ENCODE measurements at regions not wholly inside any gene's neighbourhood (a gene's known extent, or its start where the extent isn't known, plus 50 kb on each side); places are given as distances from the start of the nearest gene placed in this dataset.
A peak's percentile ranks its signal among the peaks of the same experiment; 100 is the strongest.

DNA sequence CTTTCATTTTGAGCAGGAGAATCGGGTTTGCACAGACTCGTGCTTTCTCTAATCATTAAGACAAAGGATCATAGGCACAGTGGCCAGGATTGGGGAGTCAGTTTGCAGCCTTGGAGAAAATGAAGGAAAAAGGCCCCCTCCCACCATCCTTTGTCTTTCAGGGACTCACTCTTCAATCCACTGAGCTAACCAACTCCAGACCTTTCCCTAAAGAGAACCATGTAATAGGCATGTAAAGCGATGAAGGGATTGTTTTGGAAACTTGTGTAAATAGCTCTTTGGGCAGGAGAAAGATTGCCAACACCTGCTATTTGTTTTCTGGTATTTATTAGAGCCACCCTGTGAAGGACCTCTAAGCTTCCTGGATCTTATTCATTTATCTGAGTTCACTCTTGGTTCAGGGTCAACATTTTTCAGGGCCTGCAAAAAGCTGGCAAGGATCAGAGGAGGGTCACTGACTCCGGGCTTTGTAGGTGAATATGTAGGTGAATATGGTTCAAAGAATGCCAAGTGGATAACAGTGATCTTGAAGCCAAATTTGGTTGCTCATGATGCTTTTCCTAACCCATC, 192.6 kb upstream of the FGGY start:
- TF ChIP-seq, protein P1, sequence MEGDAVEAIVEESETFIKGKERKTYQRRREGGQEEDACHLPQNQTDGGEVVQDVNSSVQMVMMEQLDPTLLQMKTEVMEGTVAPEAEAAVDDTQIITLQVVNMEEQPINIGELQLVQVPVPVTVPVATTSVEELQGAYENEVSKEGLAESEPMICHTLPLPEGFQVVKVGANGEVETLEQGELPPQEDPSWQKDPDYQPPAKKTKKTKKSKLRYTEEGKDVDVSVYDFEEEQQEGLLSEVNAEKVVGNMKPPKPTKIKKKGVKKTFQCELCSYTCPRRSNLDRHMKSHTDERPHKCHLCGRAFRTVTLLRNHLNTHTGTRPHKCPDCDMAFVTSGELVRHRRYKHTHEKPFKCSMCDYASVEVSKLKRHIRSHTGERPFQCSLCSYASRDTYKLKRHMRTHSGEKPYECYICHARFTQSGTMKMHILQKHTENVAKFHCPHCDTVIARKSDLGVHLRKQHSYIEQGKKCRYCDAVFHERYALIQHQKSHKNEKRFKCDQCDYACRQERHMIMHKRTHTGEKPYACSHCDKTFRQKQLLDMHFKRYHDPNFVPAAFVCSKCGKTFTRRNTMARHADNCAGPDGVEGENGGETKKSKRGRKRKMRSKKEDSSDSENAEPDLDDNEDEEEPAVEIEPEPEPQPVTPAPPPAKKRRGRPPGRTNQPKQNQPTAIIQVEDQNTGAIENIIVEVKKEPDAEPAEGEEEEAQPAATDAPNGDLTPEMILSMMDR (IDR thresholded peaks at IDR 0.05; ENCODE audit: low read depth, low read length): no peak
- no peak for DNase-seq (ENCODE audit: low read depth in 2 of 2)
- no peak overlapping the region for H3K4me3 ChIP-seq (replicated peaks in 1 of 2; ENCODE audit: low read depth in 2 of 2, low read length in 2 of 2)

DNA sequence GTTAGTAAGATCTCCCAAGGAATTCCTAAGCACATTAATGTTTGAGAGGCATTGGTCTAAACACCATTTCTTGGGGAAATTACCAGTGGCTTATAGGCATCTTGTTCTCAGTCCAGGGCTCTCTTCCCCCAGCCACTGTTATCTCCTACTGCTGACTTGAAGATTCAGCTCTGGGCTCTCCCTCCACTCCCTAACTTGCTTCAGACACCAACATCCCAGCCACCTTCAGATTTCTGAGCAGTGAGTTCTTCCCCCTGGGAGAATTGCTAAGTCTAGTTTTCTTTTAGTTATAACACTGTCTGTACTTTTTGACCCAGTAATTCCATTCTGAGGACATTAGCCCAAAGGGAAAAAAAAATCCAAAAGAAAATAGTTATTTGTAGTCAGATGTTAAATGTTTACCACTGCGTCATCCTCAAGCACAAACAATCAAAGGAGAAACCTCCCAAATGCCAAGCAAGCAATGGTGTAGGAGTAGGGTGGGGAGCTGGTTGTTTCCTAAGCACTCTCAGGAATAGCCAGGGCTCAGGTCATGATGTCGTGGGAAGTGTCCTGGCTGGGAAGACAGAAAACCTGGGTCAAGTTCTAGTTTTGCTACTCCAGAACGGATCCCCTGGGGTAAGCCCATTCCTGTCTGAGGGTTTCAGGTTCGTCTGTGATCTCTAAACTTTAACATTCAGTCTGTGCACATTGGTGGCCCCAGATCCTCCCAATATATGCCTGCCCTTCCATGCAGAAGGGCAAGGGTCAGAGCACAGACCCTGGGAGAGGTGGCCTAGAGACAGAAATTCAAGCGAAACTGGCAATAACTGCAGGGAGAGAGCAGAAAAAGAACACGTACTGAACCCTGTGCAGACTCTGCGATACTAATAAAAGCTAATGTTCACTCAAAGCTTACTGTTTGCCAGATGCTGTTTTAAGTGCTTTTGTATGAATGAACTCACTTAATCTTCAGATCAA, 191.1 kb upstream of the FGGY start:
- no peak overlapping the region for H3K4me3 ChIP-seq (replicated peaks in 1 of 2; ENCODE audit: low read depth in 2 of 2, low read length in 2 of 2)
- DNase-seq (ENCODE audit: low read depth in 2 of 2): peak in 1 of 2 donors; percentile 76
- TF ChIP-seq, protein P1 (IDR thresholded peaks at IDR 0.05; ENCODE audit: low read depth, low read length): no peak

DNA sequence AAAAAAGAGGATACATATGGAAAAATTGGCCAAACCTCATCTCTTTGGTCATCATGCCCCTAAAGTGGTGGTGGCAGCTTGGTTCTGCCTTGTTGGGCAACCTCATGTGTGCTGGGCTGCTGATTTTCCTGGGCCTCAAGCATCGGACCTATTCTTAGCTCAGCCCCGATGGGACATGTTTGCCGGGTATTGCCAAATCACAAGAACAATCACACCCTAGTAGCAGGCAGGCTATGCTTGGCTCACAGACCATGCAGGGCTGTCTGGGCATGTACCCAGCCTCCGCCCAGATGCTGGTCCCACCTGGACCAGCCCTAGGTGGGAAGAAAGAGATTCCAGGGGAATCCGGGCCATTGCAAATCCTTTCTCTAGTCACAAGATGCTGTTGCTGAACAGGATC, 189.4 kb upstream of the FGGY start:
- DNase-seq (ENCODE audit: low read depth in 2 of 2): peak; percentile 21 to 61

DNA sequence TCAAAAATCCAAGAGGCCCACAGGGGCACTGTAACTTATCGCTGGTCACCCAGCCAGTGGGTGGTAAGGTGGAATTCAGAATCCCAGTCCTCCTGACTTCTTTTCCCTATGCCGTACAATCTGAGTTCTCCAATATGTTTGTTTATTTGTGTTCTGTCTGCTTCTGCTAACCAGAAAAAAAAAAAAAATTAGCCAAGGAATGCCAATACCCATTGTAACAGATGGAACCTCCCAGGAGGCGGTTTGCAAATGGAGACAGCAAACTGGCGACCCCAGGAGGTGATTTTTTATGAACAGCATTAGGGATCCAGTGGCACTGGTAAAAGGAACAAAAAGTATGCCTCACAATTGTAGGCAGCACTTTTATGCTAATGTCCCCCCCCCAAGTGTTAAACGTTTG, 189.0 kb upstream of the FGGY start:
- DNase-seq (ENCODE audit: low read depth in 2 of 2): no peak
- no peak overlapping the region for H3K4me3 ChIP-seq (replicated peaks in 1 of 2; ENCODE audit: low read depth in 2 of 2, low read length in 2 of 2)
- TF ChIP-seq, protein P1 (IDR thresholded peaks at IDR 0.05; ENCODE audit: low read depth, low read length): no peak

More for the DNA sequence above, 189.4 kb upstream of the FGGY start:
- H3K4me3 ChIP-seq (replicated peaks in 1 of 2; ENCODE audit: low read depth in 2 of 2, low read length in 2 of 2): no peak overlapping the region
- TF ChIP-seq, protein P1 (IDR thresholded peaks at IDR 0.05; ENCODE audit: low read depth, low read length): no peak

DNA sequence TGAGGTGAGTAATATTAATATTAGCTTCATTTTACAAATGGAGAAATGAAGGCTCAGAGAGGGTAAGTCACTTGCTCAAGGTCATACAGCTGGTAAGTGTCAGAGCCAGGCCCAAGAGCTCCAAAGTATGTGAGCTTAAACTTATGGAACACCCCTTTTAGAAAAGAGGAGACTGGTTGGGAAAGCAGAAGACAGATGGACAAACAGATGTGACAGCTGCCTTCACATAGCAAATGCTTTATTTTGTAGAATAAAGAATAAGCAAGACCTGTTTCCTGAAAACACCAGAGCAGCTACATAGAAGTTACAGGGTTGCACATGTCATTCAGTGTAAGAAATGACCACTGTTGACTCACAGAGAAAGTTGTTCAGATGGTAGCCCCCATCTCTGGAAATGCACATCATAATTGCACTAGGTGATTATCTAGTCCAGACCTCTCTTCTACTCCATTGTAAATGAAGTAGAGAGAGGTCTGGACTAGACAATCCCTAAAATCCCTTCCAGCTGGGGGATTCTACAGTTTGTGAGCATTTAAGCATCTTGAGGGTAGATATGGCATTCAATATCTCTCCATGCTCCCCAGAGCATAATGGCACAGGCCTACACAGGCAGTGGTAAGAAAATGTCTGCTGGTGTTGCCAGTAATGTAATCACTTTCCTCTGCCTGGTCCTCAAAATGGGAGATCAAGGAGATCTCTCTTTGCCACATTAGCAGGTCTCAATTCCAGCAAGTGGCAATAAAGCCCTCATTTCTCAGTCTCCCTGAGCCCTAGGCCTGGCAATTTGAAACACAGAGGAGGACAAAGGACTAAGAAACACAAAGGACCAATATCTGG, 188.2 kb upstream of the FGGY start:
- no peak for DNase-seq (ENCODE audit: low read depth in 2 of 2)
- no peak overlapping the region for H3K4me3 ChIP-seq (replicated peaks in 1 of 2; ENCODE audit: low read depth in 2 of 2, low read length in 2 of 2)
- TF ChIP-seq, protein P1 (IDR thresholded peaks at IDR 0.05; ENCODE audit: low read depth, low read length): no peak

DNA sequence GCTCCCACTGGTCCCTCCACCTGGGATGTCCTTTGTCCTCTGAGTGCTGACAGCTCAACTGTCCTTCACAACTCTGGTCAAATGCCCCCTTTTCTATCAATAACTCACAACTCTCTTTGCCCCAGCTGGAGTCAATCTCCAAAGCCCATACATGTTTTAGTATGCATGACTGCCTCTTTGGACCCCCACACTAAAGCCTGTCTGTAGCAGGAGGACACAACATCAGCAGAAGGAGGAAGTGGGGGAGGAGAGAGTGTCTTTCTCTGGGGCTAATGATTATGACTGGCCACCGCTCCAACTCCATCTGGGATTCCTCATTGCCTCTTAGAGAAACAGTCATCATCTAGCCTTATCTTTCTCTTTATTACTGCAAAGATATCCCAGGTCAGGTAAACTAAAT, 186.6 kb upstream of the FGGY start:
- no peak for DNase-seq (ENCODE audit: low read depth in 2 of 2)
- H3K4me3 ChIP-seq (replicated peaks in 1 of 2; ENCODE audit: low read depth in 2 of 2, low read length in 2 of 2): no peak overlapping the region
- TF ChIP-seq, protein P1 (IDR thresholded peaks at IDR 0.05; ENCODE audit: low read depth, low read length): no peak

Measured in cardiac fibroblast (primary cell).